ENCODE measurements at regions not wholly inside any gene's neighbourhood (a gene's known extent, or its start where the extent isn't known, plus 50 kb on each side); places are given as distances from the start of the nearest gene placed in this dataset.

GRCh38 chr5:128020012-128020411 is 63.6 kb upstream of the SLC12A2 start:
- H2BK120ac ChIP-seq (ENCODE audit: low read depth, low read length, poor library complexity, severe bottlenecking), result no peak overlapping the region

More at GRCh38 chr5:128020012-128020411, 63.6 kb upstream of the SLC12A2 start:
- H2BK12ac ChIP-seq (ENCODE audit: insufficient read length, low read depth, low read length), result no peak overlapping the region
- H3K27ac ChIP-seq (ENCODE audit: insufficient read length, low read depth, low read length), result no peak overlapping the region
- H2BK5ac ChIP-seq (ENCODE audit: insufficient read length, low read length), result no peak overlapping the region
- H3T11ph ChIP-seq (ENCODE audit: low read length), result no peak overlapping the region
- no peaks in the 10 kb centered on the region for H3K79me1 ChIP-seq (ENCODE audit: insufficient read depth, low read depth, low read length, poor library complexity, severe bottlenecking)
- H3K9ac ChIP-seq (ENCODE audit: extremely low read depth, insufficient read length, low read length), result no peak overlapping the region
- Mint-ChIP-seq H3K4me3 (no peak overlapping the region), H3K4me1 (no peaks in the 10 kb centered on the region), H3K36me3 (ENCODE audit: insufficient read depth in 1 of 3, low read depth in 3 of 3) (no peaks in the 10 kb centered on the region), H3K27ac (no peak overlapping the region), H3K27me3 (ENCODE audit: low read depth) (no peaks in the 10 kb centered on the region), H3K9me3 (no peaks in the 10 kb centered on the region)
- no peak overlapping the region for H3K18ac ChIP-seq (ENCODE audit: insufficient read length, low read depth, low read length)
- no peak overlapping the region for H3K4ac ChIP-seq (ENCODE audit: low read depth, low read length)
- H2AFZ ChIP-seq (ENCODE audit: low read length), result no peak overlapping the region
- H3K27me3 ChIP-seq (ENCODE audit: insufficient read depth, low read length), result no peaks in the 10 kb centered on the region
- no peaks in the 10 kb centered on the region for H4K20me1 ChIP-seq (ENCODE audit: control insufficient read depth, insufficient read depth, insufficient read length)
- H4K5ac ChIP-seq (ENCODE audit: insufficient read length, low read depth, low read length), result no peak overlapping the region
- H2AK5ac ChIP-seq (ENCODE audit: insufficient read length, low read length), result no peak overlapping the region
- H3K14ac ChIP-seq (ENCODE audit: insufficient read depth, low read length), result no peak overlapping the region
- no peak overlapping the region for H3K23ac ChIP-seq (ENCODE audit: insufficient read length, low read depth, low read length)
- H4K91ac ChIP-seq (ENCODE audit: insufficient read length, low read depth, low read length), result no peak overlapping the region
- no peaks in the 10 kb centered on the region for H3K9me3 ChIP-seq (ENCODE audit: control insufficient read depth, low read depth, low read length)
- no peak for DNase-seq
- no peaks in the 10 kb centered on the region for H3K79me2 ChIP-seq (ENCODE audit: insufficient read depth, low read length)
- H2BK20ac ChIP-seq (ENCODE audit: low read depth, low read length, poor library complexity, severe bottlenecking), result no peak overlapping the region
- H3K56ac ChIP-seq (ENCODE audit: insufficient read length, low read depth, low read length), result no peak overlapping the region
- no CpG with 5 or more reads among the region's 1 CpG for WGBS (ENCODE audit: extremely low coverage, insufficient read length, low lambda C conversion rate)
- H3K4me2 ChIP-seq (ENCODE audit: insufficient read depth, insufficient read length, low read length), result no peak overlapping the region
- no peak overlapping the region for H2BK15ac ChIP-seq (ENCODE audit: low read depth, low read length)
- H3K23me2 ChIP-seq (ENCODE audit: insufficient read length, low read depth, low read length, poor library complexity, severe bottlenecking), result no peaks in the 10 kb centered on the region
- TF ChIP-seq, protein P1, sequence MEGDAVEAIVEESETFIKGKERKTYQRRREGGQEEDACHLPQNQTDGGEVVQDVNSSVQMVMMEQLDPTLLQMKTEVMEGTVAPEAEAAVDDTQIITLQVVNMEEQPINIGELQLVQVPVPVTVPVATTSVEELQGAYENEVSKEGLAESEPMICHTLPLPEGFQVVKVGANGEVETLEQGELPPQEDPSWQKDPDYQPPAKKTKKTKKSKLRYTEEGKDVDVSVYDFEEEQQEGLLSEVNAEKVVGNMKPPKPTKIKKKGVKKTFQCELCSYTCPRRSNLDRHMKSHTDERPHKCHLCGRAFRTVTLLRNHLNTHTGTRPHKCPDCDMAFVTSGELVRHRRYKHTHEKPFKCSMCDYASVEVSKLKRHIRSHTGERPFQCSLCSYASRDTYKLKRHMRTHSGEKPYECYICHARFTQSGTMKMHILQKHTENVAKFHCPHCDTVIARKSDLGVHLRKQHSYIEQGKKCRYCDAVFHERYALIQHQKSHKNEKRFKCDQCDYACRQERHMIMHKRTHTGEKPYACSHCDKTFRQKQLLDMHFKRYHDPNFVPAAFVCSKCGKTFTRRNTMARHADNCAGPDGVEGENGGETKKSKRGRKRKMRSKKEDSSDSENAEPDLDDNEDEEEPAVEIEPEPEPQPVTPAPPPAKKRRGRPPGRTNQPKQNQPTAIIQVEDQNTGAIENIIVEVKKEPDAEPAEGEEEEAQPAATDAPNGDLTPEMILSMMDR (conservative IDR thresholded peaks at IDR 0.05), result no peak
- no peak overlapping the region for H4K8ac ChIP-seq (replicated peaks; ENCODE audit: insufficient read length, low read depth, low read length)
- no peaks in the 10 kb centered on the region; the same call in 1 of the 2 replicates for H3K4me1 ChIP-seq (ENCODE audit: insufficient read depth, low read length)
